ENCODE measurements at regions not wholly inside any gene's neighbourhood (a gene's known extent, or its start where the extent isn't known, plus 50 kb on each side); places are given as distances from the start of the nearest gene placed in this dataset.
"Not testable (repeated sequence)": the region's sequence is repeated elsewhere in the genome, so short reads cannot be mapped to it uniquely, and the experiment has no call there.

DNA sequence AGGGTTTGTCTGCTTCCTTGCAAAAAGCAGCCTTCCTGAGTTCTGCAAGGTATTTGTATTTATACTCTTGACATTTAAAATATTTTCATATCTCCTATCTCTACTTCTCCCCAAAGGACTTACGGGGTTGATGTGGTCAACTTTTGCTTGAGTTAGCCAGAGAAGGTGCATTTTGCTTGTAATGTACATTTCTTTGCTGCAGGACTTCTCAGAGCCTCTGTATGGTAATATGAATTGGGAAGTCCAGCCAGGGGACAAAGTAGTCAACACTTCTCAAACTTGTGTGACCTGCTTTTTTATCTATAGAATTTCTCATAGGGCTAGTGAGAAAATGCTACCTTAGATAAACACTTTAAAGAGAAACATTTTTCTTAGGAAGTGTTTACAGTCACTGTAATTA, 148.2 kb upstream of the LRIG1 start:
- no peak for ATAC-seq (ENCODE audit: low read depth)
- H3K27me3 ChIP-seq (ENCODE audit: insufficient read depth, poor library complexity, severe bottlenecking) = no peaks in the 10 kb centered on the region
- H3K27ac ChIP-seq (ENCODE audit: poor library complexity, severe bottlenecking) = no peak overlapping the region
- TF ChIP-seq, protein P1, sequence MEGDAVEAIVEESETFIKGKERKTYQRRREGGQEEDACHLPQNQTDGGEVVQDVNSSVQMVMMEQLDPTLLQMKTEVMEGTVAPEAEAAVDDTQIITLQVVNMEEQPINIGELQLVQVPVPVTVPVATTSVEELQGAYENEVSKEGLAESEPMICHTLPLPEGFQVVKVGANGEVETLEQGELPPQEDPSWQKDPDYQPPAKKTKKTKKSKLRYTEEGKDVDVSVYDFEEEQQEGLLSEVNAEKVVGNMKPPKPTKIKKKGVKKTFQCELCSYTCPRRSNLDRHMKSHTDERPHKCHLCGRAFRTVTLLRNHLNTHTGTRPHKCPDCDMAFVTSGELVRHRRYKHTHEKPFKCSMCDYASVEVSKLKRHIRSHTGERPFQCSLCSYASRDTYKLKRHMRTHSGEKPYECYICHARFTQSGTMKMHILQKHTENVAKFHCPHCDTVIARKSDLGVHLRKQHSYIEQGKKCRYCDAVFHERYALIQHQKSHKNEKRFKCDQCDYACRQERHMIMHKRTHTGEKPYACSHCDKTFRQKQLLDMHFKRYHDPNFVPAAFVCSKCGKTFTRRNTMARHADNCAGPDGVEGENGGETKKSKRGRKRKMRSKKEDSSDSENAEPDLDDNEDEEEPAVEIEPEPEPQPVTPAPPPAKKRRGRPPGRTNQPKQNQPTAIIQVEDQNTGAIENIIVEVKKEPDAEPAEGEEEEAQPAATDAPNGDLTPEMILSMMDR (IDR thresholded peaks at IDR 0.05; ENCODE audit: poor library complexity, severe bottlenecking) = no peak
- no peaks in the 10 kb centered on the region for H3K9me3 ChIP-seq (ENCODE audit: severe bottlenecking)
- no peak overlapping the region for H3K4me3 ChIP-seq (ENCODE audit: severe bottlenecking)
- no peaks in the 10 kb centered on the region for H3K4me1 ChIP-seq (ENCODE audit: insufficient read depth, poor library complexity, severe bottlenecking)
- DNase-seq (ENCODE audit: low spot score) = no peak
- H3K36me3 ChIP-seq (ENCODE audit: low read depth) = no peaks in the 10 kb centered on the region

DNA sequence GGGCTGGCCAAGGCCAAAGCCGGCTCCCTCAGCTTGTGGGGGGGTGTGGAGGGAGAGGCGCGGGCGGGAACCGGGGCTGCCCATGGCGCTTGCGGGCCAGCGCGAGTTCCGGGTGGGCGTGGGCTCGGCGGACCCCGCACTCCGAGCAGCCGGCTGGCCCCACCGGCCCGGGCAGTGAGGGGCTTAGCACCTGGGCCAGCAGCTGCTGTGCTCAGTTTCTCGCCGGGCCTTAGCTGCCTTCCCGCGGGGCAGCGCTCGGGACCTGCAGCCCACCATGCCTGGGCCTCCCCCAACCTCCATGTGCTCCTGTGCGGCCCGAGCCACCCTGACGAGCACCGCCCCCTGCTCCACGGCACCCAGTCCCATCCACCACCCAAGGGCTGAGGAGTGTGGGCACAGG, 150.7 kb upstream of the LRIG1 start:
- not testable (repeated sequence) for H3K27ac ChIP-seq (ENCODE audit: poor library complexity, severe bottlenecking); H3K4me1 ChIP-seq (ENCODE audit: insufficient read depth, poor library complexity, severe bottlenecking); H3K4me3 ChIP-seq (ENCODE audit: severe bottlenecking); ATAC-seq (ENCODE audit: low read depth); H3K9me3 ChIP-seq (ENCODE audit: severe bottlenecking); H3K36me3 ChIP-seq (ENCODE audit: low read depth); H3K27me3 ChIP-seq (ENCODE audit: insufficient read depth, poor library complexity, severe bottlenecking); DNase-seq (ENCODE audit: low spot score)

DNA sequence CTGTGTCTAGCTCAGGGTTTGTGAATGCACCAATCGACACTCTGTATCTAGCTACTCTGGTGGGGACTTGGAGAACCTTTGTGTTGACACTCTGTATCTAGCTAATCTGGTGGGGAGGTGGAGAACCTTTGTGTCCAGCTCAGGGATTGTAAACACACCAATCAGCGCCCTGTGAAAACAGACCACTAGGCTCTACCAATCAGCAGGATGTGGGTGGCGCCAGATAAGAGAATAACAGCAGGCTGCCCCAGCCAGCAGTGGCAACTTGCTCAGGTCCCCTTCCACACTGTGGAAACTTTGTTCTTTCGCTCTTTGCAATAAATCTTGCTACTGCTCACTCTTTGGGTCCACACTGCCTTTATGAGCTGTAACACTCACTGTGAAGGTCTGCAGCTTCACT, 151.3 kb upstream of the LRIG1 start:
- not testable (repeated sequence) for DNase-seq (ENCODE audit: low spot score); H3K4me3 ChIP-seq (ENCODE audit: severe bottlenecking); H3K36me3 ChIP-seq (ENCODE audit: low read depth); H3K27me3 ChIP-seq (ENCODE audit: insufficient read depth, poor library complexity, severe bottlenecking); H3K4me1 ChIP-seq (ENCODE audit: insufficient read depth, poor library complexity, severe bottlenecking); H3K9me3 ChIP-seq (ENCODE audit: severe bottlenecking); H3K27ac ChIP-seq (ENCODE audit: poor library complexity, severe bottlenecking); ATAC-seq (ENCODE audit: low read depth)

DNA sequence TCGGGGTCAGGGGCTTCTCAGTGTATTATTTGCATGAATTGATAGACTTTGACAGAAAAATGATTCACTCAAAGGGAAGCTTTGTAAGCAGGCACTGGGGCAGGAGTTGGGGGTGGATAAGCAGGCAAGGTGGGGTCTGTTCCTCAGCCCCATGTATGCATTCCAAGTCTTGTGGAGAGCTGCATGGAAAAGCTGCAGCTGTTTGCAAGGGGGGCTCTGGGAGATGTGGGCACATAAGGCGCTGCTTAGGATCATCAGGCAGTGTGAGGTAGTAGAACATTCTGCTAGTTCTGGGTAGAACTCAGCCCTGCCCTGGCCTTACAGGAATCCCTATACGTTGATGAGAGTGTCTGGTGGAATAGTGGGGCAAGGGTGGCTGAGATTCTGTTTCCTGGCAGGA, 154.2 kb upstream of the LRIG1 start:
- Histone ChIP-seq H3K36me3 (ENCODE audit: low read depth) (no peaks in the 10 kb centered on the region), H3K4me3 (ENCODE audit: severe bottlenecking) (no peak overlapping the region), H3K4me1 (ENCODE audit: insufficient read depth, poor library complexity, severe bottlenecking) (no peaks in the 10 kb centered on the region), H3K9me3 (ENCODE audit: severe bottlenecking) (no peaks in the 10 kb centered on the region), H3K27me3 (ENCODE audit: insufficient read depth, poor library complexity, severe bottlenecking) (no peaks in the 10 kb centered on the region), H3K27ac (ENCODE audit: poor library complexity, severe bottlenecking) (no peak overlapping the region)
- ATAC-seq (ENCODE audit: low read depth) (no peak), DNase-seq (ENCODE audit: low spot score) (no peak)
- TF ChIP-seq, protein P1 (IDR thresholded peaks at IDR 0.05; ENCODE audit: poor library complexity, severe bottlenecking) = no peak

DNA sequence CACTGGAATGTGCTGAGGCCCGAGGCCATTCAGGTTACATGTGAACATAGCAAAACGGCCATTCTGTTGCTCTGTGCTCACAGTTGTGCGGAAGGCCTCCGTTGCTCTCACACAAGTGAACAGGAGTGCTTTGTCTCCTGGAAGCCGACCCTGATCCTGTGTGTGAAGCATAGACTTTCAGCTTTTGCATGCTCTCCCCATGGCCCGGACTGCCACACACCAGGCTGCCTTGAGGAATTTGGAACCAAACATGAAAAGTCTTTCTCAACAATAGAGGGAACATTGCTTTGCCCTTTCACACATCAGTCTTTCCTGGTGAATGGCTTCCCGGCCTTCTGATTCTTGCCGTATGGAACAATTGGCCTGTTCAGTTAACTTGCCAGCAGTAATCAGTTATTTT, 154.8 kb upstream of the LRIG1 start:
- no peak for DNase-seq (ENCODE audit: low spot score)
- Histone ChIP-seq H3K27me3 (ENCODE audit: insufficient read depth, poor library complexity, severe bottlenecking) (no peaks in the 10 kb centered on the region), H3K36me3 (ENCODE audit: low read depth) (no peaks in the 10 kb centered on the region), H3K9me3 (ENCODE audit: severe bottlenecking) (no peaks in the 10 kb centered on the region), H3K27ac (ENCODE audit: poor library complexity, severe bottlenecking) (no peak overlapping the region), H3K4me3 (ENCODE audit: severe bottlenecking) (no peak overlapping the region), H3K4me1 (ENCODE audit: insufficient read depth, poor library complexity, severe bottlenecking) (no peaks in the 10 kb centered on the region)
- TF ChIP-seq, protein P1 (IDR thresholded peaks at IDR 0.05; ENCODE audit: poor library complexity, severe bottlenecking) = no peak
- no peak for ATAC-seq (ENCODE audit: low read depth)

DNA sequence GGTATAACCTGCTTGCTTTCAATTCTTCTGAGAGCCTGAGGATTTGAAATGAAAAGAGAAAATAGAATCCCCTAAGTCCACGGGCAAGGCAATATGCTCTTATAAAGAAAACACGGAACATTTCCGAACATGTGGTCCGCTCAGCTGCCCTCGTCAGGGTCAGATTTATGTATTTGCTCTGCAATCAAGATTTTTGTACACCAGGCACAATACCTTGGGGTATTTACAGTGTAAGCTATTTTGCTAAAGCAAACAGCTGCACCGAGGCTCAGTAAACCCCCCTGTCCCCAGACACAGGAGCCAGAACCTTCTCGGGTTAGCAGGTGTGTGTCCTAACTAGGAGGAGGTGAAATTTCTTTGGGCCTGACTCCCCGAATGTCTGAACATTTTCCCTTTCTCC, 155.8 kb upstream of the LRIG1 start:
- Histone ChIP-seq H3K9me3 (ENCODE audit: severe bottlenecking) (no peaks in the 10 kb centered on the region), H3K4me1 (ENCODE audit: insufficient read depth, poor library complexity, severe bottlenecking) (no peaks in the 10 kb centered on the region), H3K36me3 (ENCODE audit: low read depth) (no peaks in the 10 kb centered on the region), H3K4me3 (ENCODE audit: severe bottlenecking) (no peak overlapping the region), H3K27ac (ENCODE audit: poor library complexity, severe bottlenecking) (no peak overlapping the region), H3K27me3 (ENCODE audit: insufficient read depth, poor library complexity, severe bottlenecking) (no peaks in the 10 kb centered on the region)
- ATAC-seq (ENCODE audit: low read depth) = no peak
- TF ChIP-seq, protein P1 (IDR thresholded peaks at IDR 0.05; ENCODE audit: poor library complexity, severe bottlenecking) = no peak
- no peak for DNase-seq (ENCODE audit: low spot score)
